IMR-90 (cell line): ENCODE measurements at regions not wholly inside any gene's neighbourhood (a gene's known extent, or its start where the extent isn't known, plus 50 kb on each side); places are given as distances from the start of the nearest gene placed in this dataset.

ENCODE experiments used
- MAZ ChIP-seq: IDR thresholded peaks from 2 replicates; pipeline ENCODE4 v1.6.1; 2012; ENCODE audit warnings: low read depth, mild to moderate bottlenecking, low read length, improper control_type of control experiment, moderate library complexity, borderline replicate concordance
- RAD21 ChIP-seq: IDR thresholded peaks from 2 replicates; pipeline ENCODE4 v1.6.1; 2012; ENCODE audit warnings: low read length, improper control_type of control experiment
- SMC3 ChIP-seq: fragments of 150-350 bp; IDR thresholded peaks from 2 replicates; pipeline ENCODE4 v1.6.1; 2016; ENCODE audit warnings: low read depth, mild to moderate bottlenecking, antibody characterized with exemption, low read length, moderate library complexity
- USF2 ChIP-seq: fragments of 150-350 bp; IDR thresholded peaks from 2 replicates; pipeline ENCODE4 v1.6.1; 2017; ENCODE audit warnings: mild to moderate bottlenecking, antibody characterized with exemption, low read length, low read depth
- TF ChIP-seq, protein P1 (sequence below): conservative IDR thresholded peaks from 2 replicates; pipeline ENCODE4 v1.5.1; 2012; ENCODE audit warnings: mild to moderate bottlenecking, low read depth, low read length, improper control_type of control experiment

- TF ChIP-seq RAD21 (no peak), SMC3 (no peak), USF2 (no peak), MAZ (no peak)
- TF ChIP-seq, protein P1, sequence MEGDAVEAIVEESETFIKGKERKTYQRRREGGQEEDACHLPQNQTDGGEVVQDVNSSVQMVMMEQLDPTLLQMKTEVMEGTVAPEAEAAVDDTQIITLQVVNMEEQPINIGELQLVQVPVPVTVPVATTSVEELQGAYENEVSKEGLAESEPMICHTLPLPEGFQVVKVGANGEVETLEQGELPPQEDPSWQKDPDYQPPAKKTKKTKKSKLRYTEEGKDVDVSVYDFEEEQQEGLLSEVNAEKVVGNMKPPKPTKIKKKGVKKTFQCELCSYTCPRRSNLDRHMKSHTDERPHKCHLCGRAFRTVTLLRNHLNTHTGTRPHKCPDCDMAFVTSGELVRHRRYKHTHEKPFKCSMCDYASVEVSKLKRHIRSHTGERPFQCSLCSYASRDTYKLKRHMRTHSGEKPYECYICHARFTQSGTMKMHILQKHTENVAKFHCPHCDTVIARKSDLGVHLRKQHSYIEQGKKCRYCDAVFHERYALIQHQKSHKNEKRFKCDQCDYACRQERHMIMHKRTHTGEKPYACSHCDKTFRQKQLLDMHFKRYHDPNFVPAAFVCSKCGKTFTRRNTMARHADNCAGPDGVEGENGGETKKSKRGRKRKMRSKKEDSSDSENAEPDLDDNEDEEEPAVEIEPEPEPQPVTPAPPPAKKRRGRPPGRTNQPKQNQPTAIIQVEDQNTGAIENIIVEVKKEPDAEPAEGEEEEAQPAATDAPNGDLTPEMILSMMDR, result no peak
These were observed 114.4 kb downstream of the ENC1 start for GRCh38 chr5:74526111-74526510.
